OCI-LY1 (cell line): ENCODE measurements at regions not wholly inside any gene's neighbourhood (a gene's known extent, or its start where the extent isn't known, plus 50 kb on each side); places are given as distances from the start of the nearest gene placed in this dataset.
A peak's percentile ranks its signal among the peaks of the same experiment; 100 is the strongest.

ENCODE experiments used
- H2AFZ ChIP-seq: fragments of 200-600 bp; sonication (generic), shearing (Covaris generic); 2 replicates; pipeline ENCODE4 v1.6.0; 2014; ENCODE audit warnings: antibody characterized with exemption, mild to moderate bottlenecking, low read length
- H3F3A ChIP-seq: fragments of 200-600 bp; sonication (generic), shearing (Covaris generic); 2 replicates; pipeline ENCODE4 v1.6.0; 2014; ENCODE audit warnings: mild to moderate bottlenecking, antibody characterized with exemption, low read length, moderate library complexity; ENCODE audit not compliant: insufficient read depth
- H3K27ac ChIP-seq: fragments of 200-600 bp; sonication (generic); 2 replicates; pipeline ENCODE4 v1.5.1; 2014; ENCODE audit warnings: low read length, mixed run types, mild to moderate bottlenecking, low read depth; ENCODE audit not compliant: poor library complexity, severe bottlenecking
- H3K27me3 ChIP-seq: fragments of 200-600 bp; sonication (generic); 2 replicates; pipeline ENCODE4 v1.6.0; 2014; ENCODE audit warnings: antibody characterized with exemption, mild to moderate bottlenecking, low read length, moderate library complexity; ENCODE audit not compliant: insufficient read depth
- H3K36me3 ChIP-seq: fragments of 200-600 bp; sonication (generic); 2 replicates; pipeline ENCODE4 v1.6.1; 2014; ENCODE audit warnings: mild to moderate bottlenecking, antibody characterized with exemption, low read length, moderate library complexity, mixed read lengths; ENCODE audit not compliant: insufficient read depth
- H3K4me1 ChIP-seq: fragments of 200-600 bp; sonication (generic); 2 replicates; pipeline ENCODE4 v1.5.1; 2014; ENCODE audit warnings: mild to moderate bottlenecking, low read length, moderate library complexity; ENCODE audit not compliant: insufficient read depth, severe bottlenecking
- H3K4me2 ChIP-seq: fragments of 200-600 bp; sonication (generic), shearing (Covaris generic); 2 replicates; pipeline ENCODE4 v1.6.1; 2014; ENCODE audit warnings: low read length
- H3K4me3 ChIP-seq: fragments of 200-600 bp; sonication (generic); 2 replicates; pipeline ENCODE4 v1.5.1; 2014; ENCODE audit warnings: low read length, low read depth, mild to moderate bottlenecking, mixed read lengths; ENCODE audit not compliant: poor library complexity, severe bottlenecking
- H3K79me2 ChIP-seq: fragments of 200-600 bp; shearing (Covaris generic); 2 replicates; pipeline ENCODE4 v1.6.1; 2016; ENCODE audit warnings: mixed run types, low read length, mixed read lengths; ENCODE audit not compliant: insufficient read depth
- H3K9ac ChIP-seq: fragments of 200-600 bp; sonication (generic), shearing (Covaris generic); 2 replicates; pipeline ENCODE4 v1.6.1; 2014; ENCODE audit warnings: mild to moderate bottlenecking, low read length, mixed read lengths
- H3K9me2 ChIP-seq: fragments of 200-600 bp; sonication (generic), shearing (Covaris generic); 2 replicates; pipeline ENCODE4 v1.6.1; 2014; ENCODE audit warnings: low read depth, mild to moderate bottlenecking, low read length, mixed read lengths
- H3K9me3 ChIP-seq: fragments of 200-600 bp; shearing (Covaris generic); 2 replicates; pipeline ENCODE4 v1.6.1; 2014; ENCODE audit warnings: low read length, mixed read lengths
- H4K20me1 ChIP-seq: fragments of 200-600 bp; sonication (generic), shearing (Covaris generic); 2 replicates; pipeline ENCODE4 v1.6.0; 2016; ENCODE audit warnings: mild to moderate bottlenecking, low read length; ENCODE audit not compliant: insufficient read depth
- EZH2 ChIP-seq: fragments of 200-600 bp; sonication (generic), shearing (Covaris generic); IDR thresholded peaks from 2 replicates; pipeline ENCODE4 v1.8.0; 2017; ENCODE audit warnings: borderline replicate concordance, mixed run types, mild to moderate bottlenecking, antibody characterized with exemption, low read length, moderate library complexity, mixed read lengths
- TF ChIP-seq, protein P1 (sequence below): fragments of 200-600 bp; sonication (generic), shearing (Covaris generic); IDR thresholded peaks from 2 replicates; pipeline ENCODE4 v1.5.1; 2017; ENCODE audit warnings: mild to moderate bottlenecking, antibody characterized with exemption, low read length, moderate library complexity, mixed read lengths

- Histone ChIP-seq H4K20me1 (no peaks in the 10 kb centered on the region), H3K27me3 (no peaks in the 10 kb centered on the region), H3K4me2 (no peak overlapping the region), H3K9ac (no peak overlapping the region), H3K9me2 (no peaks in the 10 kb centered on the region), H3K27ac (peak overlapping the region; percentile 55), H3K9me3 (0 out of 2 replicates have a peak, but pooled peaks cover 4% of the 10 kb centered on the region), H3K36me3 (no peaks in the 10 kb centered on the region), H3K4me3 (no peak overlapping the region), H3F3A (no peaks in the 10 kb centered on the region), H3K79me2 (no peaks in the 10 kb centered on the region), H2AFZ (no peak overlapping the region), H3K4me1 (peaks cover 31% of the 10 kb centered on the region)
- no peak for TF ChIP-seq EZH2
- TF ChIP-seq, protein P1, sequence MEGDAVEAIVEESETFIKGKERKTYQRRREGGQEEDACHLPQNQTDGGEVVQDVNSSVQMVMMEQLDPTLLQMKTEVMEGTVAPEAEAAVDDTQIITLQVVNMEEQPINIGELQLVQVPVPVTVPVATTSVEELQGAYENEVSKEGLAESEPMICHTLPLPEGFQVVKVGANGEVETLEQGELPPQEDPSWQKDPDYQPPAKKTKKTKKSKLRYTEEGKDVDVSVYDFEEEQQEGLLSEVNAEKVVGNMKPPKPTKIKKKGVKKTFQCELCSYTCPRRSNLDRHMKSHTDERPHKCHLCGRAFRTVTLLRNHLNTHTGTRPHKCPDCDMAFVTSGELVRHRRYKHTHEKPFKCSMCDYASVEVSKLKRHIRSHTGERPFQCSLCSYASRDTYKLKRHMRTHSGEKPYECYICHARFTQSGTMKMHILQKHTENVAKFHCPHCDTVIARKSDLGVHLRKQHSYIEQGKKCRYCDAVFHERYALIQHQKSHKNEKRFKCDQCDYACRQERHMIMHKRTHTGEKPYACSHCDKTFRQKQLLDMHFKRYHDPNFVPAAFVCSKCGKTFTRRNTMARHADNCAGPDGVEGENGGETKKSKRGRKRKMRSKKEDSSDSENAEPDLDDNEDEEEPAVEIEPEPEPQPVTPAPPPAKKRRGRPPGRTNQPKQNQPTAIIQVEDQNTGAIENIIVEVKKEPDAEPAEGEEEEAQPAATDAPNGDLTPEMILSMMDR = no peak
Measured at GRCh38 chr5:124420952-124421351, 325.5 kb downstream of the ZNF608 start.

DNA sequence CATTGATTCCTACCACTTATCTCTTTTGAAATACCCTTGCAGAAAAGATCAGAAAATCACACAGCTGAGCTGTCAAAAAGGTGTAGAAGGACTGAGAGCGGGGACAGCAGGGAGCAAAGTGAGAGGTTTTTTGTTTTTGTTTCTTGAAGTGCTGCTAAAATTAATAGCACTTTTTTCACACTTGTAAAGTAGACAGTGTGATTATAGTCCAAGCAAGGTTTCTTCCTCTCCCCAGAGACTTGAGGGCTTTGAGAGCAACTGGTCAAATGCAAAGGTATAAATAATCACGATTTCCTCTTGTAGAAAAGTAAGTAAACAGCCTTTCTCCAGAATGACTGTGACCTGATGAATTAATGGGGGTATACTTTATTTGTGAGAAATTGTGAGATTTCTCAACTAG, 326.9 kb downstream of the ZNF608 start:
- H3K9me2 ChIP-seq = no peaks in the 10 kb centered on the region
- H3K9me3 ChIP-seq = 0 out of 2 replicates have a peak, but pooled peaks cover 4% of the 10 kb centered on the region
- no peaks in the 10 kb centered on the region for H3K27me3 ChIP-seq
- H3K27ac ChIP-seq = no peak overlapping the region
- no peaks in the 10 kb centered on the region for H3K79me2 ChIP-seq
- no peak overlapping the region for H2AFZ ChIP-seq
- H4K20me1 ChIP-seq = no peaks in the 10 kb centered on the region
- H3K4me3 ChIP-seq = no peak overlapping the region
- TF ChIP-seq EZH2 = no peak
- TF ChIP-seq, protein P1 = no peak
- no peaks in the 10 kb centered on the region for H3F3A ChIP-seq
- peaks cover 31% of the 10 kb centered on the region for H3K4me1 ChIP-seq
- no peaks in the 10 kb centered on the region for H3K36me3 ChIP-seq
- no peak overlapping the region for H3K4me2 ChIP-seq
- H3K9ac ChIP-seq = no peak overlapping the region

DNA sequence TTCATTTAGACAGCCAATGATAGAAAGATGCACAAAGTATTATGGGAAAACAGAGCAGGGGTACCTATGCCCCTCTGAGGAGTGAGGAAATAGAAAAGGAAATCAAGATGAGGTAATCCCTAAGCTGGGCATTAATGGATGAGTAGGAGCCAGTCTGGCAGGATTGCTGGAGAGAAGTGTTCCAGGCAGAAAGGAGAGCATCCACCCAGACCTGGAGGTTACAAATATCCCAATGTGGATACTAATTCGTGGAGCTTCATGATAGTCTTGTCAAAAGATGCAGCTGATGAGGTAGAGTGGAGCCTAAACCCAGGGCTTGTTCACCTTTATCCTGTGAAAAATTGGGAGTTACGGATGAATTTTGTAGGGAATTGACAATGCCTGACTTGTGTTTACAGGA, 328.0 kb downstream of the ZNF608 start:
- H3K9ac ChIP-seq = no peak overlapping the region
- no peaks in the 10 kb centered on the region for H3K27me3 ChIP-seq
- H3F3A ChIP-seq = no peaks in the 10 kb centered on the region
- no peak overlapping the region for H3K4me3 ChIP-seq
- TF ChIP-seq EZH2 = no peak
- TF ChIP-seq, protein P1 = no peak
- H3K79me2 ChIP-seq = no peaks in the 10 kb centered on the region
- no peak overlapping the region for H3K4me2 ChIP-seq
- 0 out of 2 replicates have a peak, but pooled peaks cover 4% of the 10 kb centered on the region for H3K9me3 ChIP-seq
- H4K20me1 ChIP-seq = no peaks in the 10 kb centered on the region
- H2AFZ ChIP-seq = no peak overlapping the region
- no peaks in the 10 kb centered on the region for H3K36me3 ChIP-seq
- peaks cover 31% of the 10 kb centered on the region for H3K4me1 ChIP-seq
- no peaks in the 10 kb centered on the region for H3K9me2 ChIP-seq
- no peak overlapping the region for H3K27ac ChIP-seq
